ENCODE measurements at regions not wholly inside any gene's neighbourhood (a gene's known extent, or its start where the extent isn't known, plus 50 kb on each side); places are given as distances from the start of the nearest gene placed in this dataset.
"Not testable (repeated sequence)": the region's sequence is repeated elsewhere in the genome, so short reads cannot be mapped to it uniquely, and the experiment has no call there.

DNA sequence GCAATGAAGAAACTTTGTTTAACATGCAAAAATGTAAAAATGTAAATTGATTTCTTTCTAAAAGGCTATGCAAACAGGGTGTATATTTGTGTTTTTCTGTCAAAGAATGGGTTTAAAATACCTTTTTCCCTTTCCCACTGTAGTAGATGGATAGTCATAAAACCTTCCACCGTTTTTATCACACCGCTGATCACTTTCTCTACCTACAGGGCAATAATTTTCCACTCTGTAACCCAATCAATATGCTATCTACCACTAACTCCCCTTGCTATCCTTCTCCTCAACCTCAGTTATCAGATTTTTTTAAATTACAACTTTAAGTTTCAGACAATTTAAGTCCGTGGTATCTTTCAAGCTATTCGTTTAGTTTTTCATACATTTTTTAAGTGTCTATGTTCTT is 91.4 kb upstream of the ARID1B start:
- TF ChIP-seq CTCF (IDR thresholded peaks at IDR 0.05; ENCODE audit: low read length, missing control alignments) = no peak
- peak overlapping the region; percentile 69 for H3K4me3 ChIP-seq (replicated peaks; ENCODE audit: low read depth, low read length)

DNA sequence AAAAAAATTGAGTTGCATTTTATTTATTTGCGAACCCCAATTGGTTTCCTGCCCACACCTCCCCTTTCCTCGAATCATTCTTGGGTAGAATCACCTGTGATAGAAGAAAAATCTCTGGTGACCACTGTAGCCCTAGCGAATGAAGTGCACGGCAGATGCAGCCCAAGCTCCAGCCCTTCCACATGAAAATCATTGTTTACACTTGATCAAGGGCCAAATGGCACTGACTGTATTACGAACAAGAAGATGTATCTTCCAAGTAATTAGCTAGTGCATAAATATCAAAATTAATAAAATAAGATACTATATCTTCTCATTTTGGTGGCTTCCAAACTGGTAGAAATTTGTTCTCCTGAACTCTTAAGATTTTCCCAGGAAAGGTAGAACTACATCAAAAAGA is 93.4 kb upstream of the ARID1B start:
- DNase-seq (ENCODE audit: low read depth) = no peak
- no peak overlapping the region for H3K4me3 ChIP-seq (replicated peaks; ENCODE audit: low read depth, low read length)
- TF ChIP-seq CTCF (IDR thresholded peaks at IDR 0.05; ENCODE audit: low read length, missing control alignments) = no peak

More for the DNA sequence above, 91.4 kb upstream of the ARID1B start:
- no peak for DNase-seq (ENCODE audit: low read depth)

GRCh38 chr6:156676721-156677120 is 100.5 kb upstream of the ARID1B start:
- DNase-seq (ENCODE audit: low read depth) = no peak
- no peak overlapping the region for H3K4me3 ChIP-seq (replicated peaks; ENCODE audit: low read depth, low read length)
- no peak for TF ChIP-seq CTCF (IDR thresholded peaks at IDR 0.05; ENCODE audit: low read length, missing control alignments)

- no peak for TF ChIP-seq CTCF (IDR thresholded peaks at IDR 0.05; ENCODE audit: low read length, missing control alignments)
- H3K4me3 ChIP-seq (replicated peaks; ENCODE audit: low read depth, low read length) = no peak overlapping the region
- no peak for DNase-seq (ENCODE audit: low read depth)
These were observed 103.0 kb upstream of the ARID1B start for GRCh38 chr6:156674197-156674596.

DNA sequence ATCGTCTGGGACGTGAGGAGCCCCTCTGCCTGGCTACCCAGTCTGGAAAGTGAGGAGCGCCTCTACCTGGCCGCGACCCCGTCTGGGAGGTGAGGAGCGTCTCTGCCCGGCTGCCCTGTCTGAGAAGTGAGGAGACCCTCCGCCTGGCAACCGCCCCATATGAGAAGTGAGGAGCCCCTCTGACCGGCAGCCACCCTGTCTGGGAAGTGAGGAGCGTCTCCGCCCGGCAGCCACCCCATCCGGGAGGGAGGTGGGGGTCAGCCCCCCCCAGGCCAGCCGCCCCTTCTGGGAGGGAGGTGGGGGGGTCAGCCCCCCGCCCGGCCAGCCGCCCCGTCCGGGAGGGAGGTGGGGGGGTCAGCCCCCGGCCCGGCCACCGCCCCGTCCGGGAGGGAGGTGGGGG is 107.1 kb upstream of the ARID1B start:
- DNase-seq (ENCODE audit: low read depth); H3K4me3 ChIP-seq (replicated peaks; ENCODE audit: low read depth, low read length): not testable (repeated sequence)

- TF ChIP-seq CTCF (IDR thresholded peaks at IDR 0.05; ENCODE audit: low read length, missing control alignments) = peak; percentile 16
- no peak for DNase-seq (ENCODE audit: low read depth)
- H3K4me3 ChIP-seq (replicated peaks; ENCODE audit: low read depth, low read length) = no peak overlapping the region
These were observed 115.1 kb upstream of the ARID1B start for GRCh38 chr6:156662025-156662445.

DNA sequence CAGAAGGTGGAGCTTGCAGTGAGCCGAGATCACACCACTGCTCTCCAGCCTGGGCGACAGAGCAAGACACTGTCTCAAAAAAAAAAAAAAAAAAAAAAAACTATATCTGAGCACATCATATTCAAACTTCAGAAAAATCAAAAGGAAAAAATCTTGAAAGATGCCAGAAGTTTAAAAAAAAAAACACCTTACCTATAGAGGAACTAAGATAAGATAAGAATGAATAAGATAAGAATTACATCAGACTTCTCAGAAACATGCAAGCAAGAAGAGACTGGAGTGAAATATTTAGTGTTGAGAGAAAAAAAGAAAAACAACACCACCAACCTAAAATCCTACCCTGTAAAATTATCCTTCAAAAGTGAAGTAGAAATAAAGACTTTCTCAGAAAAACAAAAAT is 116.8 kb upstream of the ARID1B start:
- no peak for DNase-seq (ENCODE audit: low read depth)
- no peak for TF ChIP-seq CTCF (IDR thresholded peaks at IDR 0.05; ENCODE audit: low read length, missing control alignments)
- no peak overlapping the region for H3K4me3 ChIP-seq (replicated peaks; ENCODE audit: low read depth, low read length)

DNA sequence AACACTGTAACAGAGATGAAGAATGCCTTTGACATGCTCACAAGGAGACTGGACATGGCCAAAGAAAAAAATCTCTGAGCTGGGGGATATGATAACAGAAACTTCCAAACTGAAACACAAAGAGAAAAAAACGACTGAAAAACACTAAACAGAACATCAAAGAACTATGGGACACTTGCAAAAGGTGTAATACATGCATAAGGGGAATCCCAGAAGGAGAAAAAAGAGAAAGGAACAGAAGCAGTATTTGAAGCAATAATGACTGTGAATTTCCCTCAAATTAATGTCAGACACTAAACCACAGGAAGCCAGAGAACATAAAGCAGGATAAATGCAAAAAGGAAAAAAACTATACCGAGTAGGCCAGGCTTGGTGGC is 117.4 kb upstream of the ARID1B start:
- H3K4me3 ChIP-seq (replicated peaks; ENCODE audit: low read depth, low read length) = no peak overlapping the region
- TF ChIP-seq CTCF (IDR thresholded peaks at IDR 0.05; ENCODE audit: low read length, missing control alignments) = no peak
- DNase-seq (ENCODE audit: low read depth) = no peak
